Endodermal cell (in vitro differentiated cells): ENCODE measurements at regions not wholly inside any gene's neighbourhood (a gene's known extent, or its start where the extent isn't known, plus 50 kb on each side); places are given as distances from the start of the nearest gene placed in this dataset.

Experiments used
- DNase-seq: peaks from one replicate; pipeline ENCODE4 v3.0.0-alpha.2; 2017
- H3K27ac ChIP-seq: 2 replicates; pipeline ENCODE4 v1.5.1; 2013; ENCODE audit warnings: mild to moderate bottlenecking, low read depth, low read length, moderate library complexity
- H3K27me3 ChIP-seq: 2 replicates; pipeline ENCODE4 v1.6.1; 2013; ENCODE audit warnings: mild to moderate bottlenecking, low read length, moderate library complexity; ENCODE audit not compliant: insufficient read depth, control insufficient read depth, poor library complexity, severe bottlenecking
- H3K36me3 ChIP-seq: 2 replicates; pipeline ENCODE4 v1.7.0; 2013; ENCODE audit warnings: mild to moderate bottlenecking, low read length, moderate library complexity; ENCODE audit not compliant: control insufficient read depth, insufficient read depth
- H3K4me1 ChIP-seq: one replicate; pipeline ENCODE4 v1.7.0; 2013; ENCODE audit warnings: low read length; ENCODE audit not compliant: control insufficient read depth, insufficient read depth
- H3K4me3 ChIP-seq: 2 replicates; pipeline ENCODE4 v1.5.1; 2013; ENCODE audit warnings: mild to moderate bottlenecking, low read length, moderate library complexity
- H3K9ac ChIP-seq: 2 replicates; pipeline ENCODE4 v1.6.1; 2013; ENCODE audit warnings: mild to moderate bottlenecking, low read length, moderate library complexity; ENCODE audit not compliant: poor library complexity, severe bottlenecking; ENCODE audit errors: extremely low read depth
- H3K9me3 ChIP-seq: 2 replicates; pipeline ENCODE4 v1.6.1; 2013; ENCODE audit warnings: mild to moderate bottlenecking, low read length, moderate library complexity; ENCODE audit not compliant: control insufficient read depth
- H3K27ac Mint-ChIP-seq: 2 replicates; pipeline ENCODE4 v1.8.0; 2020; ENCODE audit warnings: mixed read lengths
- H3K27me3 Mint-ChIP-seq: 2 replicates; pipeline ENCODE4 v1.8.0; 2021; ENCODE audit warnings: mild to moderate bottlenecking, mixed read lengths; ENCODE audit not compliant: insufficient read depth
- H3K36me3 Mint-ChIP-seq: 2 replicates; pipeline ENCODE4 v1.8.0; 2020; ENCODE audit warnings: low read depth, mixed read lengths
- H3K4me1 Mint-ChIP-seq: 2 replicates; pipeline ENCODE4 v1.8.0; 2020; ENCODE audit warnings: mixed read lengths
- H3K4me3 Mint-ChIP-seq: 2 replicates; pipeline ENCODE4 v1.8.0; 2020; ENCODE audit warnings: mild to moderate bottlenecking, moderate library complexity, mixed read lengths
- H3K9me3 Mint-ChIP-seq: 2 replicates; pipeline ENCODE4 v1.8.0; 2020; ENCODE audit warnings: mild to moderate bottlenecking, mixed read lengths
- CTCF ChIP-seq: fragments of 200-600 bp; sonication (generic); conservative IDR thresholded peaks from 2 replicates; pipeline ENCODE4 v1.5.0; 2021; ENCODE audit warnings: antibody characterized with exemption, mild to moderate bottlenecking
- WGBS, 2 experiments: methylation state at CpG; one replicate each; pipeline versions ENCODE4 v1.1.5 to v1.1.7; 2013; ENCODE audit warnings: missing lambda C conversion rate in 2 of 2, mixed read lengths in 1 of 2; ENCODE audit not compliant: insufficient coverage in 1 of 2, insufficient read length in 1 of 2; 5-methylcytosine and 5-hydroxymethylcytosine counted together

GRCh38 chr10:111295788-111296187, 219.0 kb downstream of the ADRA2A start:
- WGBS, 2 experiments, result 88 to 100% methylated on average over 1 of the region's 1 CpG
- TF ChIP-seq CTCF, result no peak
- Mint-ChIP-seq H3K4me1 (no peaks in the 10 kb centered on the region), H3K36me3 (no peaks in the 10 kb centered on the region), H3K9me3 (no peaks in the 10 kb centered on the region), H3K27ac (no peak overlapping the region), H3K27me3 (no peaks in the 10 kb centered on the region), H3K4me3 (no peak overlapping the region)
- Histone ChIP-seq H3K27me3 (no peaks in the 10 kb centered on the region), H3K9me3 (no peaks in the 10 kb centered on the region), H3K36me3 (no peaks in the 10 kb centered on the region), H3K9ac (no peak overlapping the region), H3K4me1 (no peaks in the 10 kb centered on the region), H3K4me3 (no peak overlapping the region), H3K27ac (no peak overlapping the region)
- no peak for DNase-seq

GRCh38 chr10:111297351-111297848, 220.6 kb downstream of the ADRA2A start:
- no peak overlapping the region for H3K4me3 Mint-ChIP-seq

GRCh38 chr10:111298031-111298430, 221.2 kb downstream of the ADRA2A start:
- 87 to 89% methylated on average over 3 to 4 of the region's 4 CpGs for WGBS, 2 experiments
- Mint-ChIP-seq H3K27me3 (no peaks in the 10 kb centered on the region), H3K27ac (no peak overlapping the region), H3K36me3 (no peaks in the 10 kb centered on the region), H3K9me3 (no peaks in the 10 kb centered on the region), H3K4me3 (no peak overlapping the region), H3K4me1 (no peaks in the 10 kb centered on the region)
- Histone ChIP-seq H3K27me3 (no peaks in the 10 kb centered on the region), H3K4me1 (no peaks in the 10 kb centered on the region), H3K9me3 (no peaks in the 10 kb centered on the region), H3K36me3 (no peaks in the 10 kb centered on the region), H3K9ac (no peak overlapping the region), H3K27ac (peak overlapping the region; percentile 70), H3K4me3 (no peak overlapping the region)
- no peak for DNase-seq
- no peak for TF ChIP-seq CTCF

More at GRCh38 chr10:111297351-111297848, 220.6 kb downstream of the ADRA2A start:
- no peaks in the 10 kb centered on the region for H3K27me3 ChIP-seq
- Mint-ChIP-seq H3K4me1 (no peaks in the 10 kb centered on the region), H3K9me3 (no peaks in the 10 kb centered on the region), H3K27ac (peak overlapping the region; percentile 60), H3K27me3 (no peaks in the 10 kb centered on the region), H3K36me3 (no peaks in the 10 kb centered on the region)
- H3K4me1 ChIP-seq, result no peaks in the 10 kb centered on the region
- H3K9ac ChIP-seq, result no peak overlapping the region
- no peak for TF ChIP-seq CTCF
- no peak overlapping the region for H3K4me3 ChIP-seq
- no peak for DNase-seq
- no peaks in the 10 kb centered on the region for H3K9me3 ChIP-seq
- H3K36me3 ChIP-seq, result no peaks in the 10 kb centered on the region
- 89% methylated on average over 6 of the region's 6 CpGs; no CpG with 5 or more reads in 1 of the 2 experiments for WGBS, 2 experiments
- H3K27ac ChIP-seq, result peak overlapping the region; percentile 70
